HepG2 (cell line): ENCODE measurements at regions not wholly inside any gene's neighbourhood (a gene's known extent, or its start where the extent isn't known, plus 50 kb on each side); places are given as distances from the start of the nearest gene placed in this dataset.

Source experiments
- NFYC ChIP-seq: IDR thresholded peaks from 2 replicates; pipeline ENCODE4 v1.6.1; 2016; ENCODE audit warnings: missing genetic modification reagents, missing compliant biosample characterization
- POLR2AphosphoS5 ChIP-seq: IDR thresholded peaks from 2 replicates; pipeline ENCODE4 v1.6.1; 2012; ENCODE audit warnings: low read depth, low read length
- ZNF292 ChIP-seq: sonication (generic); formaldehyde crosslinking; IDR thresholded peaks from 2 replicates; pipeline ENCODE4 v1.8.1; 2022; ENCODE audit warnings: mild to moderate bottlenecking, low read depth, missing genetic modification reagents, borderline replicate concordance
- TF ChIP-seq, protein P1 (sequence below): sonication (generic); formaldehyde crosslinking; IDR thresholded peaks from 2 replicates; pipeline ENCODE4 v1.5.0; 2020; ENCODE audit warnings: mild to moderate bottlenecking, missing genetic modification reagents, moderate library complexity

- TF ChIP-seq, protein P1, sequence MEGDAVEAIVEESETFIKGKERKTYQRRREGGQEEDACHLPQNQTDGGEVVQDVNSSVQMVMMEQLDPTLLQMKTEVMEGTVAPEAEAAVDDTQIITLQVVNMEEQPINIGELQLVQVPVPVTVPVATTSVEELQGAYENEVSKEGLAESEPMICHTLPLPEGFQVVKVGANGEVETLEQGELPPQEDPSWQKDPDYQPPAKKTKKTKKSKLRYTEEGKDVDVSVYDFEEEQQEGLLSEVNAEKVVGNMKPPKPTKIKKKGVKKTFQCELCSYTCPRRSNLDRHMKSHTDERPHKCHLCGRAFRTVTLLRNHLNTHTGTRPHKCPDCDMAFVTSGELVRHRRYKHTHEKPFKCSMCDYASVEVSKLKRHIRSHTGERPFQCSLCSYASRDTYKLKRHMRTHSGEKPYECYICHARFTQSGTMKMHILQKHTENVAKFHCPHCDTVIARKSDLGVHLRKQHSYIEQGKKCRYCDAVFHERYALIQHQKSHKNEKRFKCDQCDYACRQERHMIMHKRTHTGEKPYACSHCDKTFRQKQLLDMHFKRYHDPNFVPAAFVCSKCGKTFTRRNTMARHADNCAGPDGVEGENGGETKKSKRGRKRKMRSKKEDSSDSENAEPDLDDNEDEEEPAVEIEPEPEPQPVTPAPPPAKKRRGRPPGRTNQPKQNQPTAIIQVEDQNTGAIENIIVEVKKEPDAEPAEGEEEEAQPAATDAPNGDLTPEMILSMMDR (CRISPR knock-in tag) = peak; percentile 47
- TF ChIP-seq NFYC (CRISPR knock-in tag) = no peak
- no peak for TF ChIP-seq POLR2AphosphoS5
- TF ChIP-seq ZNF292 (CRISPR knock-in tag) = no peak
Observed at GRCh38 chr13:21837841-21838551, 167.1 kb downstream of the FGF9 start.
